ENCODE measurements at regions not wholly inside any gene's neighbourhood (a gene's known extent, or its start where the extent isn't known, plus 50 kb on each side); places are given as distances from the start of the nearest gene placed in this dataset.

GRCh38 chr4:104912518-104912917 lies 234.2 kb upstream of the TET2 start:
- no peak for TF ChIP-seq CTCF (IDR thresholded peaks at IDR 0.05; ENCODE audit: extremely low read depth in 1 of 2, insufficient read depth in 1 of 2, low read depth in 1 of 2, low read length in 2 of 2)
- no peak for TF ChIP-seq POLR2AphosphoS5 (IDR thresholded peaks at IDR 0.05; ENCODE audit: insufficient read depth, low read depth, low read length)
- no peak for TF ChIP-seq GATA2 (IDR thresholded peaks at IDR 0.05; ENCODE audit: insufficient read depth, insufficient read length, low read depth, low read length)
- TF ChIP-seq MAX (IDR thresholded peaks at IDR 0.05; ENCODE audit: insufficient read depth, insufficient read length), result no peak
- TF ChIP-seq POLR2A (IDR thresholded peaks at IDR 0.05; ENCODE audit: low read depth, low read length), result no peak
- TF ChIP-seq FOS (IDR thresholded peaks at IDR 0.05; ENCODE audit: borderline replicate concordance, insufficient read depth, low read length), result no peak

Measured in endothelial cell of umbilical vein (primary cell).